Cardiac muscle cell (in vitro differentiated cells and primary cell): ENCODE measurements at regions not wholly inside any gene's neighbourhood (a gene's known extent, or its start where the extent isn't known, plus 50 kb on each side); places are given as distances from the start of the nearest gene placed in this dataset.
"Not testable (repeated sequence)": the region's sequence is repeated elsewhere in the genome, so short reads cannot be mapped to it uniquely, and the experiment has no call there.

Experiments
- DNase-seq, 2 donors: peaks; one replicate each; pipeline versions ENCODE4 v3.0.0 to v3.0.0-alpha.2; 2010 to 2017; ENCODE audit warnings: low read depth in 1 of 2, low spot score in 1 of 2
- H3K27ac ChIP-seq: fragments of 200-600 bp; sonication (generic); 2 replicates; pipeline ENCODE4 v1.5.1; 2016
- H3K27me3 ChIP-seq: fragments of 200-600 bp; sonication (generic); 2 replicates; pipeline ENCODE4 v1.6.0; 2016; ENCODE audit warnings: control low read depth
- H3K36me3 ChIP-seq: fragments of 200-600 bp; sonication (generic); 2 replicates; pipeline ENCODE4 v1.5.1; 2016; ENCODE audit warnings: control low read depth
- H3K4me1 ChIP-seq: fragments of 200-600 bp; sonication (generic); 2 replicates; pipeline ENCODE4 v1.8.1; 2017; ENCODE audit warnings: low read depth, mild to moderate bottlenecking, mixed run types
- H3K4me3 ChIP-seq: fragments of 200-600 bp; sonication (generic); 2 replicates; pipeline ENCODE4 v1.5.1; 2016; ENCODE audit warnings: mild to moderate bottlenecking
- H3K9me3 ChIP-seq: fragments of 200-600 bp; sonication (generic); 2 replicates; pipeline ENCODE4 v1.5.1; 2017; ENCODE audit warnings: low read depth, mild to moderate bottlenecking, control low read depth
- CTCF ChIP-seq: IDR thresholded peaks from 2 replicates; pipeline ENCODE4 v1.5.1; 2012; ENCODE audit warnings: low read depth, mild to moderate bottlenecking, low read length

DNA sequence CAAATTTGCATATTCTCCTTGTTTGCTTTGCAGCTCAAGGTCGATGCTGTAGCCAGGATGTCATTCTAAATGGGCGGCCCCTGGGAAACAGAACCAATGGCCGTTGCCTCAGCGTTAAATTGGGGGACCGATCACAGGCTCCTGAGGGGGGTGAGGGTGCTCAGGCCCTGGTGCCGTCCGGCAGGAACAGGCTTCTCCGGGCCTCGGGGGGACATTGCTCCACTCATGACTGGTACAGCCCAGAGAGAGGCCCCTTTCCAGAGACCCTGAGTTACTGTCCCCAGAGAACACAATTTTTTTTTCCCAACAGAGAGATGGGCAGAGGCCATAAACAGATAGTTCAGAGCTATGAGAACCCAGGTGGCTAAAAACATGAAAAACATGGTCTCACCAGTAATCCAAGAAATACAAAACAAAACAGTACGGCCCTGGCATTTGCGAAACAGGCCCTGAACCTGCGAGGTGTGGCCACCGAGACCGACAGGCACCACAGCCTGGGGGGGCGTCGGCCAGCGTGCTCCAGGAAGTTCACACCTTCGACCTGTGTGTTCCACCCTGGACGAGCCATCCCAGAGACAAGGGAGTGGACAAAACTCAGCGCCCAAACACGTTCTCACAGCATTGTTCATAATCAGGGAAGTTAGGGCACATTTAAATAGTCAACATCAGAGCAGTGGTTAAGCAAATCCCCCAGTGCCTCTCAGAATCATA lies 82.8 kb downstream of the METRNL start:
- DNase-seq = no peak
- Histone ChIP-seq H3K27me3 (no peaks in the 10 kb centered on the region), H3K27ac (no peak overlapping the region), H3K9me3 (no peaks in the 10 kb centered on the region), H3K36me3 (no peaks in the 10 kb centered on the region), H3K4me3 (no peak overlapping the region), H3K4me1 (no peaks in the 10 kb centered on the region)
- no peak for TF ChIP-seq CTCF

GRCh38 chr17:83164490-83164889 lies 85.1 kb downstream of the METRNL start:
- Histone ChIP-seq H3K9me3 (no peaks in the 10 kb centered on the region), H3K4me3 (no peak overlapping the region), H3K4me1 (no peaks in the 10 kb centered on the region), H3K36me3 (no peaks in the 10 kb centered on the region), H3K27ac (no peak overlapping the region), H3K27me3 (no peaks in the 10 kb centered on the region)
- no peak for DNase-seq
- TF ChIP-seq CTCF = no peak

- no peak for DNase-seq
Measured at GRCh38 chr17:83170571-83171260, 91.3 kb downstream of the METRNL start.

GRCh38 chr17:83171661-83172060 lies 92.3 kb downstream of the METRNL start:
- no peak for DNase-seq
- no peaks in the 10 kb centered on the region for H3K36me3 ChIP-seq

More at GRCh38 chr17:83170571-83171260, 91.3 kb downstream of the METRNL start:
- Histone ChIP-seq H3K27me3 (no peaks in the 10 kb centered on the region), H3K4me1 (no peaks in the 10 kb centered on the region), H3K4me3 (no peak overlapping the region), H3K36me3 (no peaks in the 10 kb centered on the region), H3K27ac (no peak overlapping the region), H3K9me3 (no peaks in the 10 kb centered on the region)
- TF ChIP-seq CTCF = no peak

GRCh38 chr17:83172099-83172498 lies 92.7 kb downstream of the METRNL start:
- H3K4me3 ChIP-seq, H3K27ac ChIP-seq, H3K36me3 ChIP-seq, DNase-seq, H3K4me1 ChIP-seq, H3K27me3 ChIP-seq, H3K9me3 ChIP-seq: not testable (repeated sequence)

More at GRCh38 chr17:83171661-83172060, 92.3 kb downstream of the METRNL start:
- Histone ChIP-seq H3K4me3 (no peak overlapping the region), H3K27me3 (no peaks in the 10 kb centered on the region), H3K9me3 (no peaks in the 10 kb centered on the region), H3K4me1 (no peaks in the 10 kb centered on the region), H3K27ac (no peak overlapping the region)
- TF ChIP-seq CTCF = no peak

DNA sequence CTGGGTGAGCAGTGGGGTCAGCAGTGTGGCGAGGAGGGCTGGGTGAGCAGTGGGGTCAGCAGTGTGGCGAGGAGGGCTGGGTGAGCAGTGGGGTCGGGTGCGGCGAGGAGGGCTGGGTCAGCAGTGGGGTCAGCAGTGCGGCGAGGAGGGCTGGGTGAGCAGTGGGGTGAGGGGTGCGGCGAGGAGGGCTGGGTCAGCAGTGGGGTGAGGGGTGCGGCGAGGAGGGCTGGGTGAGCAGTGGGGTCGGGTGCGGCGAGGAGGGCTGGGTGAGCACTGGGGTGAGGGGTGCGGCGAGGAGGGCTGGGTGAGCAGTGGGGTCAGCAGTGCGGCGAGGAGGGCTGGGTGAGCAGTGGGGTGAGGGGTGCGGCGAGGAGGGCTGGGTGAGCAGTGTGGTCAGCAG lies 93.2 kb downstream of the METRNL start:
- H3K9me3 ChIP-seq, H3K36me3 ChIP-seq, DNase-seq, H3K27ac ChIP-seq, H3K4me3 ChIP-seq, H3K4me1 ChIP-seq, H3K27me3 ChIP-seq: not testable (repeated sequence)

- H3K27me3 ChIP-seq, DNase-seq, H3K4me1 ChIP-seq, H3K4me3 ChIP-seq, H3K9me3 ChIP-seq, H3K36me3 ChIP-seq, H3K27ac ChIP-seq: not testable (repeated sequence)
Measured at GRCh38 chr17:83173180-83173913, 93.9 kb downstream of the METRNL start.
